GM20000 (cell line): ENCODE measurements at regions not wholly inside any gene's neighbourhood (a gene's known extent, or its start where the extent isn't known, plus 50 kb on each side); places are given as distances from the start of the nearest gene placed in this dataset.
"Not testable (repeated sequence)": the region's sequence is repeated elsewhere in the genome, so short reads cannot be mapped to it uniquely, and the experiment has no call there.

ENCODE experiments used
- DNase-seq: peaks from one replicate; pipeline ENCODE4 v3.0.0; 2012; ENCODE audit warnings: low spot score
- TF ChIP-seq, protein P1 (sequence below): IDR thresholded peaks from 2 replicates; pipeline ENCODE4 v1.5.1; 2012; ENCODE audit warnings: mild to moderate bottlenecking, control low read depth; ENCODE audit errors: extremely low read depth, missing control alignments

DNA sequence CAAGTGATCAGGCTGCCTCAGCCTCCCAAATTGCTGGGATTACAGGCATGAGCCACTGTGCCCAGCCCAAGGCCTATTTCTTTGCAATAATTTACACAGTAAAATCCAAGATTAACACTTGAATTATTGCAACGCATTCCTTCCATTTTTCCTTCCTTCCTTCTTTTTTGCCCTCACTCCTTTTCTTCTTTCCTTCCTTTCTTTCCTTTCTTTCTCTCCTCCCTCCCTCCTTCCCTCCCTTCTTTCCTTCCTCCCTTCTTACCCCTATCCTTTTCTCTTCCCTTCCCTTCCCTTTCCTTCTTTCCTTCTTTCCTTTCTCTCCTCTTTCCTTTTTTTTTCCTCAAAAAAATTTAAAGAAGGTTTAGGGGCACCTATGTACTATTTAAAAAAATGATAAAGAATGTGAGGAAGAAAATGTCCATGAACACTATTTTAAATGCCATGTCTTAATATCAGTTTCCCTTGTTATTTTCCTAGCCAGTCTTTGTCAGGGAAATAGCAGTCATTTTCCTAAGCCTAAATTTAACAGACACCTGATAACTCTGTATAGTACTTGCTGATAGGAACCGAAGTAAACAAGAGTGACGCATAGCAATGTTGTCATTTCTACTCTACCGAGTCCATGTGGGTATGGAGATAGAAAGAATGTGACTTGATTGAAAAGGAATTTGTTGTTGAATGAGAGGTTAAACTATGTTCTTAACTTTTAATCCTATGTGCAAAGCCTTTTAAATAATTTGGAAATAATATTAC, 79.8 kb upstream of the HMCN1 start:
- TF ChIP-seq, protein P1, sequence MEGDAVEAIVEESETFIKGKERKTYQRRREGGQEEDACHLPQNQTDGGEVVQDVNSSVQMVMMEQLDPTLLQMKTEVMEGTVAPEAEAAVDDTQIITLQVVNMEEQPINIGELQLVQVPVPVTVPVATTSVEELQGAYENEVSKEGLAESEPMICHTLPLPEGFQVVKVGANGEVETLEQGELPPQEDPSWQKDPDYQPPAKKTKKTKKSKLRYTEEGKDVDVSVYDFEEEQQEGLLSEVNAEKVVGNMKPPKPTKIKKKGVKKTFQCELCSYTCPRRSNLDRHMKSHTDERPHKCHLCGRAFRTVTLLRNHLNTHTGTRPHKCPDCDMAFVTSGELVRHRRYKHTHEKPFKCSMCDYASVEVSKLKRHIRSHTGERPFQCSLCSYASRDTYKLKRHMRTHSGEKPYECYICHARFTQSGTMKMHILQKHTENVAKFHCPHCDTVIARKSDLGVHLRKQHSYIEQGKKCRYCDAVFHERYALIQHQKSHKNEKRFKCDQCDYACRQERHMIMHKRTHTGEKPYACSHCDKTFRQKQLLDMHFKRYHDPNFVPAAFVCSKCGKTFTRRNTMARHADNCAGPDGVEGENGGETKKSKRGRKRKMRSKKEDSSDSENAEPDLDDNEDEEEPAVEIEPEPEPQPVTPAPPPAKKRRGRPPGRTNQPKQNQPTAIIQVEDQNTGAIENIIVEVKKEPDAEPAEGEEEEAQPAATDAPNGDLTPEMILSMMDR: no peak
- no peak for DNase-seq

GRCh38 chr1:185653615-185654014, 80.6 kb upstream of the HMCN1 start:
- DNase-seq: no peak
- TF ChIP-seq, protein P1: no peak

DNA sequence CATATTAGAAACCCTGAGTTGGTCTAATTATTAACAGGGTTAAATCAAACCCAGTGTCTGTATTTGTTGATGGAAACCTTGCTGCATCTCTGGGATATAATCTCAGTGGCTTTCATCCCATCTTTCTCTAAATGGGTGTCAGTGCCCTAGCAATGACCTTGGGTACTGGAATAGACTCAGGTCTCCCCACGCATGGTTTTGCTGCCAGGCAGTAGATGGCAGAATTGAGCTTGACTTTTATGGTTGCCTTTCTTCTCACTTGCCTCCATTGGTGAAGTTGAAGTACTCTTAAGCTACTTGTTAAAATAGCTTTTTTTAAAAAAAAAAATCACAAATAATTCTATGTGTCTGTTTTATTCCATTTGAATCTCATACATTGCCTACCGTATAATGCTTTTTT, 81.8 kb upstream of the HMCN1 start:
- DNase-seq: no peak
- TF ChIP-seq, protein P1: no peak

DNA sequence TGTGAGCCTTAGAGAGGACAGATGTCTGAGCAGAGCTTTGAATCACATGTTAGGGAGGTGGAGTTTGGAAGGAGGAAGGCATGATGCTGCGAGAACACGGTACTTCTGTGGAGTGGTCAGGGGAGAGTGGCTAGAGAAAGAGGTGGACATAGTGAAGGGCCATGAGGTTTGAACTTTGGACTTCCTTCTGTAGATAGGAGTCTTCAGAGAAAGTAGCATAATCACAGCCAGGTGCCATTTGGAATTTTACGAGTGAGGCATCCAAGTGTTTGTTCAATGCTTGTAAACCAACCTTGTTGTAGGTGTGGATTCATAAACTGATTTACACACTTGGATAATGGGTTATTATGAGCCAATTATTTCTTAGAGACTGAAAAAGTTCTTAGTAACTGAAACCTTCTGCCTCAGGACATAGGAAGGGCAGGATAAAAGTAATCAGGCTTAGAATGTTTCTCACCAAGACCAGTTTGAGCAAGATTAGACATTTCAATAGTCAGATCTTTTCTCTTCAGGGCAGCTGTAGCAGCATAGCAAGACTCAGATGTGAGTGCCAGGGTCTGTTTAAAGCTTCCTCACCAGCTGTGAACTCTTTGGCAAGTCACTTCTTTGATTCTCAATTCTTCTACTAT, 83.5 kb upstream of the HMCN1 start:
- TF ChIP-seq, protein P1: no peak
- no peak for DNase-seq

- DNase-seq: no peak
- TF ChIP-seq, protein P1: no peak
These were observed 85.2 kb upstream of the HMCN1 start for GRCh38 chr1:185648858-185649589.

DNA sequence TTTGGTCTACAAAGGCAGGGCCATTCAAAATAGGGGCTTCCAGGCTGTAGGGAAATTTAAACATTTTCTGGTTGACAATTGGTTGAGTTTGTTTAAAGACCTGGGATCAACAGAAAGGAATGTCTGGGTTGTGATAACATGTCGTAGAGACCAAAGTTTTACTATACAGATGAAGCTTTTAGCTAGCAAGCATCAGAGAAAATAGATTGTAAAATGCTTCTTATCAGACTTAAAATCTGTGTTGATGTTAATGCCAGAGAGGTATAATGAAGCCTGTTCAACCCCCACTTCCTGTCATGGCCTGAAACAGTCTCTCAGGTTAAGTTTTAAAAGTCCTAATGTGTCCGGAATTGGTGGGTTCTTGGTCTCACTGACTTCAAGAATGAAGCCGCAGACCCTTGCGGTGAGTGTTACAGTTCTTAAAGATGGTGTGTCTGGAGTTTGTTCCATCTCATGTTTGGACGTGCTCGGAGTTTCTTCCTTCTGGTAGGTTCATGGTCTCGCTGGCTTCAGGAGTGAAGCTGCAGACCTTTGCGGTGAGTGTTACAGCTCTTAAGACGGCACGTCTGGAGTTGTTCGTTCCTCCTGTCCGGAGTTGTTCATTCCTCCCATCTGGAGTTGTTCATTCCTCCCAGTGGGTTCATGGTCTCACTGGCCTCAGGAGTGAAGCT, 86.5 kb upstream of the HMCN1 start:
- not testable (repeated sequence) for DNase-seq

DNA sequence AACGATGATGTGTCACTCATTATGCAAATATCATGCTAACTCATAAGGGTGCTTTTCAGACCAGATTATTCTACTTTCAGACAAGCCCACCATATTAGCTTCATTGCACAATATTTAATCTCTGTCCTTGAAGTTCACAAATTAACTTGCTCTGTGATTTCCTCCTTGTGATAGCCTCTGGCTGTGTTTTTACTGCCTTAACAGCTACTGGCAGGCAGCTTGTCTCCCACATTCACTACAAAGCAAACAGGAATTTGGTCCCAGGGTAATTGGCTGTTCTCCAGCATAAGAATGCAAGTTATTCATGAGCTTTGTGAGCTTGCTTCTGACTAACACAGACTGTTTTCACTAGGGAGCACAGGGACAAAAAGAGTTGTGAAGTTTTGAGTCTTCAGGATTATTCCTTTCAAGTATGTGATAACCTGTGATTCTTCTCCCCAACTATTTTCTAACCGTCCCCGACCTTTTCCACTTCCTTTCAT, 87.9 kb upstream of the HMCN1 start:
- TF ChIP-seq, protein P1: no peak
- DNase-seq: no peak
